Keratinocyte (primary cell): ENCODE measurements at regions not wholly inside any gene's neighbourhood (a gene's known extent, or its start where the extent isn't known, plus 50 kb on each side); places are given as distances from the start of the nearest gene placed in this dataset.

Experiments
- CTCF ChIP-seq, 3 experiments: IDR thresholded peaks in 1 of 3; conservative IDR thresholded peaks in 1 of 3; optimal IDR thresholded peaks in 1 of 3; 2 replicates in 2 of 3; 3 replicates in 1 of 3; pipeline versions ENCODE3 to v1.5.1; 2011; ENCODE audit warnings: low read length in 3 of 3, mild to moderate bottlenecking in 3 of 3, moderate library complexity in 2 of 3, control low read depth in 1 of 3, inconsistent platforms in 1 of 3; ENCODE audit not compliant: insufficient read depth in 2 of 3; ENCODE audit errors: extremely low read depth in 1 of 3
- EZH2 ChIP-seq: IDR thresholded peaks from one replicate; pipeline ENCODE4 v1.6.1; 2012; ENCODE audit warnings: inconsistent platforms, mild to moderate bottlenecking, low read length, moderate library complexity

DNA sequence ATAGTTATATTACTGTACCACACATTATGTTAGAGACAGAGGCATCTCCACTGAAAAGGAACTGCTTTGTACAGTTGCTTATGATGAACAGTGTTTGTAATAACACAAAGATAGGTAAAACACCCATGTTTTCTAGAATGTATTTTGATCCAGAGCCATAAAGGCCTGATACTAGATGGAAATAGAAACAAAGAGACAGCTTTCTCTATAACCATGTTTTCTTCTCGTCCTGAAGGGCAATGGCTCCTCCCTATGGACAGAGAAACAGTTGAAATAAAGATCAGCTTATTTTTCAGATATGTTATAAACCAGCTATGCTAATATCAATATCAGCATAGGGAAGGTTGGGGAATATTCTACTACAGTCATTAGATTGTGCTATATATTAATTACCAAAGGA lies 109.2 kb downstream of the ATXN7L3B start:
- TF ChIP-seq CTCF (optimal IDR thresholded peaks at IDR 0.05 in 1 of 3, IDR thresholded peaks at IDR 0.05 in 1 of 3, conservative IDR thresholded peaks at IDR 0.05 in 1 of 3; ENCODE audit: extremely low read depth in 1 of 3, insufficient read depth in 2 of 3, low read length in 3 of 3) (peak in 1 of 3 experiments; percentile 21), EZH2 (no peak)
